Right atrium auricular region (tissue), 2 donors: ENCODE measurements at regions not wholly inside any gene's neighbourhood (a gene's known extent, or its start where the extent isn't known, plus 50 kb on each side); places are given as distances from the start of the nearest gene placed in this dataset.

ENCODE experiments used
- DNase-seq: peaks from one replicate; pipeline ENCODE4 v3.0.0-alpha.2; 2019; ENCODE audit warnings: low spot score
- H3K27ac ChIP-seq, 2 donors: fragments of 200-600 bp; sonication (generic); 1 replicate in 1 of 2; 2 replicates in 1 of 2; pipeline ENCODE4 v1.5.1; 2016 to 2019
- H3K27me3 ChIP-seq, 2 donors: fragments of 200-600 bp; sonication (generic); one replicate each; pipeline versions ENCODE4 v1.5.1 to v1.6.0; 2017 to 2019
- H3K36me3 ChIP-seq: fragments of 200-600 bp; sonication (generic); one replicate; pipeline ENCODE4 v1.5.1; 2016
- H3K4me1 ChIP-seq, 2 donors: fragments of 200-600 bp; sonication (generic); one replicate each; pipeline versions ENCODE4 v1.5.1 to v1.6.0; 2017 to 2019
- H3K4me3 ChIP-seq, 2 donors: fragments of 200-600 bp; sonication (generic); 1 replicate in 1 of 2; 2 replicates in 1 of 2; pipeline ENCODE4 v1.5.1; 2017 to 2019; ENCODE audit warnings: mild to moderate bottlenecking in 1 of 2, moderate library complexity in 1 of 2
- H3K9me3 ChIP-seq, 2 donors: fragments of 200-600 bp; sonication (generic); one replicate each; pipeline ENCODE4 v1.5.1; 2019
- TF ChIP-seq, protein P1 (sequence below), 2 donors: fragments of 200-600 bp; sonication (generic); IDR thresholded peaks; one replicate each; pipeline ENCODE4 v1.5.1; 2019; ENCODE audit warnings: antibody characterized with exemption in 2 of 2

DNA sequence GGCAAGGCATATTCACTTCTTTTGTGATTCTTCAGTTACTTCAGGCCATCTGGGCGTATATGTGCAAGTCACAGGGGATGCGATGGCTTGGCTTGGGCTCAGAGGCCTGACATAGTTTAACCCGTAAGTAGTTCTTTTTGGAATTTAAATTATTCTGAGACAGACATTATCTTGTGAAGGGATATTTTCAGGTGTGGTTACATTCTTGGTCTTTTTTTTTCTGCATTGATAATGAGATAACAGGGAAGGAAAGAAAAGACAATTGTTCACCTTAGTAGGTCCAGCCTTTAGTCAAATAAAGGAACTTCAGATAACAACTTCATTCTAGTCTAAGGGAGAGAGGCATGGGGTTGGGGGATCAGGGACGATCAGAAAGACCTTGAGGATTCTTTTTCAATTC is 74.8 kb downstream of the TEX13C start:
- TF ChIP-seq, protein P1, sequence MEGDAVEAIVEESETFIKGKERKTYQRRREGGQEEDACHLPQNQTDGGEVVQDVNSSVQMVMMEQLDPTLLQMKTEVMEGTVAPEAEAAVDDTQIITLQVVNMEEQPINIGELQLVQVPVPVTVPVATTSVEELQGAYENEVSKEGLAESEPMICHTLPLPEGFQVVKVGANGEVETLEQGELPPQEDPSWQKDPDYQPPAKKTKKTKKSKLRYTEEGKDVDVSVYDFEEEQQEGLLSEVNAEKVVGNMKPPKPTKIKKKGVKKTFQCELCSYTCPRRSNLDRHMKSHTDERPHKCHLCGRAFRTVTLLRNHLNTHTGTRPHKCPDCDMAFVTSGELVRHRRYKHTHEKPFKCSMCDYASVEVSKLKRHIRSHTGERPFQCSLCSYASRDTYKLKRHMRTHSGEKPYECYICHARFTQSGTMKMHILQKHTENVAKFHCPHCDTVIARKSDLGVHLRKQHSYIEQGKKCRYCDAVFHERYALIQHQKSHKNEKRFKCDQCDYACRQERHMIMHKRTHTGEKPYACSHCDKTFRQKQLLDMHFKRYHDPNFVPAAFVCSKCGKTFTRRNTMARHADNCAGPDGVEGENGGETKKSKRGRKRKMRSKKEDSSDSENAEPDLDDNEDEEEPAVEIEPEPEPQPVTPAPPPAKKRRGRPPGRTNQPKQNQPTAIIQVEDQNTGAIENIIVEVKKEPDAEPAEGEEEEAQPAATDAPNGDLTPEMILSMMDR (IDR thresholded peaks at IDR 0.05): no peak
- Histone ChIP-seq H3K27ac (no peak overlapping the region), H3K27me3 (no peaks in the 10 kb centered on the region), H3K4me1 (no peaks in the 10 kb centered on the region), H3K4me3 (no peak overlapping the region), H3K9me3 (no peaks in the 10 kb centered on the region), H3K36me3 (no peaks in the 10 kb centered on the region)
- no peak for DNase-seq

DNA sequence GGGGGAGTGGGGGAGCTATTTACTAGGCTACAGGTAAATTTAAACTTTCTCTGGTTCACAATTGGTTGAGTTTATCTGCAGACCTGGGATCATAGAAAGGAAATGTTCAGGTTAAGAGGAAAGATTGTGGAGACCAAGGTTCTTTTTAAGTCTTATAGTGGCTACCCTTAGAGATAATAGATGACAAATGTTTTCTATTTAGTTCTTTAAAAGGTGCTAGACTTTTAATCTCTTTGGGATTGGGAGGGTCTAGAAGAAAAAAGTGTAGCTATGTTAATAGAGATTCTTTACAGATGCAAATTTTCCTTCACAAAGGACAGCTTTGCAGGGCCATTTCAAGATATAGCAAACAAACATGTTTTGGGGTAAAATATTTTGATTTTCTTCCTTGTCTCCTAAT is 76.0 kb downstream of the TEX13C start:
- Histone ChIP-seq H3K9me3 (no peaks in the 10 kb centered on the region), H3K4me3 (no peak overlapping the region)
- TF ChIP-seq, protein P1 (IDR thresholded peaks at IDR 0.05): no peak

DNA sequence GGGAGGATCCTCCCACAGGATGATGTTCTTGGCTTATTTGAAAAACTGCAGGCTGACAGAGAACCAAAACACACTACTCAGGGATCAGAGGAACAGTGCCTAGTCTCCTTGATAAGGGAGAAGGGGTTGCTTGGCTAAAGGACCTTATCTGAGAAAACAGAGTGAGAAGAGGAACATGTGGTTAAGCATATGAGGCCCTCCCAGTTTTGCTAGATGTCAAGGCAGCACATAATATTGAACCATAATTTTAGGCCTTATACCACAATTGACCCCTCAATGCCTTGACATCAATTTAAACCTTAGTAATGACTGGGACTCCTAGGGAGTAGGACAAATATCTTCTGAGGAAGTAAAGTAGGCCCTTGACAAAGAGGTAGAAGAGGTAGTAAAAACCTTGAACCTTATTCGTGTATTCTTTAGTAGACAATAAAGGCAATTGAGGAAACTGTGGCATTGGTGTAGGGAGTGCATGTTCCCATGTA is 79.3 kb downstream of the TEX13C start:
- Histone ChIP-seq H3K27ac (no peak overlapping the region), H3K36me3 (no peaks in the 10 kb centered on the region), H3K4me1 (no peaks in the 10 kb centered on the region), H3K4me3 (no peak overlapping the region), H3K27me3 (no peaks in the 10 kb centered on the region), H3K9me3 (no peaks in the 10 kb centered on the region)
- TF ChIP-seq, protein P1 (IDR thresholded peaks at IDR 0.05): no peak
- DNase-seq: no peak

More for the DNA sequence above, 76.0 kb downstream of the TEX13C start:
- Histone ChIP-seq H3K36me3 (no peaks in the 10 kb centered on the region), H3K27ac (no peak overlapping the region), H3K27me3 (no peaks in the 10 kb centered on the region), H3K4me1 (no peaks in the 10 kb centered on the region)
- no peak for DNase-seq

DNA sequence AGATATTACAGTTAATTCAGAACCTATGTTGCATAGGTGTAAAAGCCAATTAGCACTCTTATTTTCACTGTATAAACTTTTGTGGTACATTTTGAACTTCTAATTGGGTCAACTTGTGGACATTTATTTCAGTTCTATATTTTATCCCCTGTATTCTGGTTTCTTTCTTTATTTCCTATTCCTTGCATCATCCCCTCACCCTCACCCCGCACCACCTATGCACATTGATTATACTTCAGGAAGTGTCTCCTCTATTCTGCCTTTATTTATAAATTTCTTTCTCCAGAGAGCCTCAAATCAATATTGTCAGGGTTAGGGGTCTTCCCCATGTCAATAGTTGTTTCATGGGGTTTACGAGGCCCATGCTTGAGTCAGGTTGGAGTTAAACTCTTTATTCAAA is 83.1 kb downstream of the TEX13C start:
- Histone ChIP-seq H3K36me3 (no peaks in the 10 kb centered on the region), H3K27ac (no peak overlapping the region), H3K4me3 (no peak overlapping the region), H3K27me3 (no peaks in the 10 kb centered on the region), H3K4me1 (no peaks in the 10 kb centered on the region), H3K9me3 (no peaks in the 10 kb centered on the region)
- DNase-seq: no peak
- TF ChIP-seq, protein P1 (IDR thresholded peaks at IDR 0.05): no peak

DNA sequence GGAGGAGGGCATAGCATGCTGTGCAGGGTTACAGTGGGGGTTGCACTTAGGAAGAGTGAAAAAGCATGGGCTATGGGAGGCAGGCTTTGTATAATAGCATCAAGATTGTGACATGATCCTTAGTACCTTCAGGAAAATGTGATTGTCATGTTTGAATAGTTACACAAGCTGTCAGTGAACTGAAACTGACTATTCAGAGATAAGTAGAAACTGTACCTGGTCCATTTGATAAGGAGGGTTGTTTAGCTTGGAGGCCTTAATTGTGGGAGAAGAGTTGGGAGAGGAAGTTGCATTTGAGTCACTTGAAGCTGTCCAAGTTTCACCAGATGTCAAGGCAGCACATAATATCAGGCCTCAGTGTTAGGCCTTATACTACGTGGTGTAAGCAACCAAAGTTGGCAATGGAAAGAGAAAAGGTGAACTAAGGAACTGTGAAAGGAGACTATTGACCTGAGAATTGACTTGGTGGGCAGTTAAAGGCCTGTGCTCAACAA is 85.0 kb downstream of the TEX13C start:
- Histone ChIP-seq H3K36me3 (no peaks in the 10 kb centered on the region), H3K4me3 (no peak overlapping the region), H3K9me3 (peaks cover 0 to 7% of the 10 kb centered on the region in 2 donors), H3K27me3 (no peaks in the 10 kb centered on the region), H3K4me1 (no peaks in the 10 kb centered on the region), H3K27ac (no peak overlapping the region)
- TF ChIP-seq, protein P1 (IDR thresholded peaks at IDR 0.05): no peak
- no peak for DNase-seq

DNA sequence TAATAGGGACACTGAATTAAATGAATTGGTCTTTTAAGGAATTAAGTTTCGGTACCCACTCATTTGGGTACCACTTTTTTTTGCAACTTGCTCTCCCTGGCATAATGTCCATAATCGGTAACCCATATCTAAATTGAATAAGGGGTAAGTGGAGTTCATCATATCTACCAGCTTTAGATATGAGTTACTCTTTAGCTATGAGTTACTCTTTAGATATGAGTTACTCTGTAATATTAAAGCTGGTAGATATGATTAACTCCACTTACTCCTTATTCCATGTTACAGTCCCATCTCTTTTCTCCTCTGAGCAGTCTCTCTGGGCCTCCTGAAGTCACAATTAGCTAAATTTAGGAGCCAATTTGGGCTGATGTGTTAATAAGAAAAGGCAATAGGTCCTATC is 85.7 kb downstream of the TEX13C start:
- Histone ChIP-seq H3K4me1 (no peaks in the 10 kb centered on the region), H3K4me3 (no peak overlapping the region), H3K27ac (no peak overlapping the region), H3K9me3 (peaks cover 0 to 7% of the 10 kb centered on the region in 2 donors), H3K27me3 (no peaks in the 10 kb centered on the region), H3K36me3 (no peaks in the 10 kb centered on the region)
- TF ChIP-seq, protein P1 (IDR thresholded peaks at IDR 0.05): no peak
- DNase-seq: no peak
